Upper lobe of left lung (tissue), 4 donors: ENCODE measurements at regions not wholly inside any gene's neighbourhood (a gene's known extent, or its start where the extent isn't known, plus 50 kb on each side); places are given as distances from the start of the nearest gene placed in this dataset.

Source experiments
- CTCF ChIP-seq, 6 experiments: fragments of 450-650 bp in 4 of 6; fragments of 200-600 bp in 2 of 6; sonication (generic) in 2 of 6; IDR thresholded peaks; one replicate each; pipeline ENCODE4 v1.5.1; 2016 to 2019; ENCODE audit warnings: antibody characterized with exemption in 6 of 6
- POLR2A ChIP-seq, 4 donors: fragments of 450-650 bp; IDR thresholded peaks; one replicate each; pipeline ENCODE4 v1.5.1; 2016 to 2017; ENCODE audit warnings: antibody characterized with exemption in 4 of 4, mild to moderate bottlenecking in 2 of 4
- POLR2AphosphoS5 ChIP-seq, 2 donors: sonication (generic); formaldehyde crosslinking; IDR thresholded peaks; one replicate each; pipeline ENCODE4 v1.5.1; 2017; ENCODE audit warnings: antibody characterized with exemption in 2 of 2

GRCh38 chr13:63741029-63741813 is 2325.6 kb upstream of the PCDH20 start:
- TF ChIP-seq CTCF (IDR thresholded peaks at IDR 0.05) (no peak), POLR2AphosphoS5 (IDR thresholded peaks at IDR 0.05) (no peak), POLR2A (IDR thresholded peaks at IDR 0.05) (no peak)
